ENCODE measurements at regions not wholly inside any gene's neighbourhood (a gene's known extent, or its start where the extent isn't known, plus 50 kb on each side); places are given as distances from the start of the nearest gene placed in this dataset.

- TF ChIP-seq POLR2A (IDR thresholded peaks at IDR 0.05), result no peak
- no peak for TF ChIP-seq CTCF (IDR thresholded peaks at IDR 0.05)
- no peak for TF ChIP-seq EP300 (IDR thresholded peaks at IDR 0.05)
Observed at GRCh38 chr14:49417790-49418189, 168.4 kb downstream of the RPS29 start.

Data from ovary (tissue), 3 donors.